Epithelial cell of esophagus (primary cell): ENCODE measurements at regions not wholly inside any gene's neighbourhood (a gene's known extent, or its start where the extent isn't known, plus 50 kb on each side); places are given as distances from the start of the nearest gene placed in this dataset.

Experiments
- DNase-seq: peaks from one replicate; pipeline ENCODE4 v3.0.0; 2010; ENCODE audit warnings: low read depth
- H3K4me3 ChIP-seq: 2 replicates; pipeline ENCODE4 v1.5.1; 2011; ENCODE audit warnings: mild to moderate bottlenecking, low read length, control low read depth
- TF ChIP-seq, protein P1 (sequence below): IDR thresholded peaks from 2 replicates; pipeline ENCODE4 v1.5.1; 2011; ENCODE audit warnings: low read depth, mild to moderate bottlenecking, low read length, control low read depth, inconsistent platforms; ENCODE audit not compliant: insufficient read depth; ENCODE audit errors: missing control alignments

GRCh38 chr18:70754486-70754885 is 465.6 kb downstream of the SOCS6 start:
- no peak for DNase-seq
- TF ChIP-seq, protein P1, sequence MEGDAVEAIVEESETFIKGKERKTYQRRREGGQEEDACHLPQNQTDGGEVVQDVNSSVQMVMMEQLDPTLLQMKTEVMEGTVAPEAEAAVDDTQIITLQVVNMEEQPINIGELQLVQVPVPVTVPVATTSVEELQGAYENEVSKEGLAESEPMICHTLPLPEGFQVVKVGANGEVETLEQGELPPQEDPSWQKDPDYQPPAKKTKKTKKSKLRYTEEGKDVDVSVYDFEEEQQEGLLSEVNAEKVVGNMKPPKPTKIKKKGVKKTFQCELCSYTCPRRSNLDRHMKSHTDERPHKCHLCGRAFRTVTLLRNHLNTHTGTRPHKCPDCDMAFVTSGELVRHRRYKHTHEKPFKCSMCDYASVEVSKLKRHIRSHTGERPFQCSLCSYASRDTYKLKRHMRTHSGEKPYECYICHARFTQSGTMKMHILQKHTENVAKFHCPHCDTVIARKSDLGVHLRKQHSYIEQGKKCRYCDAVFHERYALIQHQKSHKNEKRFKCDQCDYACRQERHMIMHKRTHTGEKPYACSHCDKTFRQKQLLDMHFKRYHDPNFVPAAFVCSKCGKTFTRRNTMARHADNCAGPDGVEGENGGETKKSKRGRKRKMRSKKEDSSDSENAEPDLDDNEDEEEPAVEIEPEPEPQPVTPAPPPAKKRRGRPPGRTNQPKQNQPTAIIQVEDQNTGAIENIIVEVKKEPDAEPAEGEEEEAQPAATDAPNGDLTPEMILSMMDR = no peak

GRCh38 chr18:70732916-70733315 is 444.1 kb downstream of the SOCS6 start:
- no peak overlapping the region for H3K4me3 ChIP-seq
- DNase-seq = no peak
- TF ChIP-seq, protein P1 = no peak

More at GRCh38 chr18:70754486-70754885, 465.6 kb downstream of the SOCS6 start:
- no peak overlapping the region for H3K4me3 ChIP-seq

GRCh38 chr18:70732188-70732587 is 443.3 kb downstream of the SOCS6 start:
- TF ChIP-seq, protein P1 = no peak
- H3K4me3 ChIP-seq = no peak overlapping the region
- no peak for DNase-seq

DNA sequence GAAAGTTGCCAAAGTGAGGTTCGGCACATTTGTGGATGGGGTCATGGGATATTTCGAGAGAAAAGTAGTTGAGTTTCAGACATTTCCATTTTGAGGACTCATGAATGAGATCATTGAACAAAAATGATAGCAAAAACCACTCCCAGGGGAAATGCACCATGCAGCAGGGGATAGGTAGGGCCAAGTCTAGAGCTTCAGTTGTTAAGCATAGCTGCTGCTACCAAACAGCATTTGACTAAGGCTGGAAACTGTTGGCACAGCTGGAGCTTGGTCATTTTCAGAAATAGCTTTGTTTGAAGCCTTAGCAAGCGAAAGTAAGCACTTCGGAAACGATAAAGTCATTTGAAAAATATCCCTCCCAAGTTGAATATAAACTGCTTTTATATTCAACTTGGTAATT is 431.8 kb downstream of the SOCS6 start:
- no peak overlapping the region for H3K4me3 ChIP-seq
- no peak for DNase-seq
- TF ChIP-seq, protein P1 = no peak

DNA sequence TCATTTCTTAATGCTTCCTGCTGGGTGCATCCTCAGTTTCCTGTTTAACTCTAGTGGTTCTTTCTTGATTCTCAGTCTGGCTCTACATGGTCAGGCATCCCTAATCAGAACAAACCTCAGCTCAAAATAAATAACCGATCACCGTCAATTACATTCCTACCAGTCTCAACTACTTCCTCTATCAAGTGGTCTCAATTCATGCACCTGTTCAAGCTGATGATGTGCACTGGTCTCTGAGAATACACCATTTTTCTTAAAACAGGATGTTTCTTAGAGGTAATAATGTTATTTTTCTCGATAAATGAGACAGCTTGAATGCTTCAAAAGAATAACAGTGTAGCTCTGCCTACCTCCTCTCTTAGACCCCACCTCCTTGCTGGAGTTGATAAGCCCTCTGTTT is 420.9 kb downstream of the SOCS6 start:
- no peak for DNase-seq
- TF ChIP-seq, protein P1 = no peak
- no peak overlapping the region for H3K4me3 ChIP-seq

DNA sequence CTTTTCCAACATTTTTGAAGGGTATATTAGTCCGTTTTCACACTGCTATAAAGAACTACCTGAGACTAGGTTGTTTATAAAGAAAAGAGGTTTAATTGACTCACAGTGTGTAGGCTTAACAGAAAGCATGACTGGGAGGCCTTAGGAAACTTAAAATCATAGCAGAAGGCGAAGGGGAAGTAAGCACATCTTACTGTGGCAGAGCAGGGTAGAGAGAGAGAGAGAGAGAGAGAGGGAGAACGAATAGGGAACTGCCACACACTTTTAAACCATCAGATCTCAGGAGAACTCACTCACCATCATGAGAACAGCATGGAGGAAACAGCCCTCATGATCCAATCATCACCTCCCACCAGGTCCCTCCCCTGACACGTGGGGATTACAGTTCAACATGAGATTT is 420.3 kb downstream of the SOCS6 start:
- TF ChIP-seq, protein P1 = no peak
- no peak overlapping the region for H3K4me3 ChIP-seq
- DNase-seq = no peak

DNA sequence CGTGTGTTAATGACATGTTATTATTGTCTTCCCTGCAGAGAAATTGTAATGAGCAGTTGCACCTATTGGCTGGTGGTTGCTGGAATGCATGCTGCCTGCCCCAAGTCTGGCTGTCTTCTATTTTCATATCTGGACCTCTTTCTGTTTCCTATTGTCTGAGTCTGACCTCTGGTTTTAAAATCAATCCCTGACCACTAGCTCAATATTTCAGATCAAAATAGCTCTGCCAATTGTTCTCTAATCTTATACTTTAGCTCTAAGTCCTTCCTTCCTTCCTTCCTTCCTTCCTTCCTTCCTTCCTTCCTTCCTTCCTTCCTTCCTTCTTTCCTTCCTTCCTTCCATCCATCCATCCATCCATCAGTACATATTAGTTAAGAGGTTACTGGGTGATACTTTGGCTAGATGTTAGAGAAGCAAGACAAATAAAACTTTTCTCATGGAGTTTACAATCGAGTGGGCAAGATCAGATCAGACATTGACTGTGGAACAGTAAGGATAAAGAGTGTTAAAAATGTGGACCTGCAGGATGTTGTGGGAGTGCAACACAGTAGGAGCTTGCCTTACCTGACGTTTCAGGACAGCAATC is 417.1 kb downstream of the SOCS6 start:
- H3K4me3 ChIP-seq = no peak overlapping the region
- DNase-seq = no peak
- TF ChIP-seq, protein P1 = no peak
